A673 (cell line): ENCODE measurements at regions not wholly inside any gene's neighbourhood (a gene's known extent, or its start where the extent isn't known, plus 50 kb on each side); places are given as distances from the start of the nearest gene placed in this dataset.

Source experiments
- BruUV-seq: library from RNA; stranded (reverse); fragments of 400-500 nt; replicated peaks from 2 replicates; lab custom pipeline; 2021; lab: Mats Ljungman, UMichigan
- CTCF ChIA-PET: fragments of 300-600 bp; sonication (Branson Sonifier 250); formaldehyde crosslinking; loops from one replicate; lab custom pipeline; 2022; ENCODE audit warnings: antibody characterized with exemption; lab: Charles Lee
- POLR2A ChIA-PET: fragments of 300-600 bp; sonication (Branson Sonifier 250); formaldehyde crosslinking; loops from one replicate; lab custom pipeline; 2022; ENCODE audit warnings: antibody characterized with exemption; ENCODE audit not compliant: low non-redundant PET; lab: Charles Lee
- DNase-seq: peaks from one replicate; pipeline ENCODE4 v3.0.0-alpha.2; 2015; ENCODE audit warnings: low spot score
- H3K27ac ChIP-seq: fragments of 200-600 bp; sonication (generic); 2 replicates; pipeline ENCODE4 v1.5.1; 2016; ENCODE audit warnings: mixed run types, low read depth, mild to moderate bottlenecking, mixed read lengths, antibody characterized with exemption, low read length; ENCODE audit not compliant: poor library complexity, severe bottlenecking
- H3K27me3 ChIP-seq: fragments of 200-600 bp; sonication (generic); replicated peaks from 2 replicates; pipeline ENCODE4 v1.6.1; 2017; ENCODE audit warnings: mixed run types, low read depth, mild to moderate bottlenecking, mixed read lengths, antibody characterized with exemption, low read length; ENCODE audit not compliant: insufficient read depth, poor library complexity
- H3K36me3 ChIP-seq: fragments of 200-600 bp; sonication (generic); 2 replicates; pipeline ENCODE4 v1.6.1; 2016; ENCODE audit warnings: mixed run types, mild to moderate bottlenecking, mixed read lengths, antibody characterized with exemption, low read length; ENCODE audit not compliant: insufficient read depth, poor library complexity, severe bottlenecking
- H3K4me1 ChIP-seq: fragments of 200-600 bp; sonication (generic); 2 replicates; pipeline ENCODE4 v1.6.1; 2017; ENCODE audit warnings: mixed run types, mild to moderate bottlenecking, mixed read lengths, antibody characterized with exemption, low read length; ENCODE audit not compliant: insufficient read depth, poor library complexity, severe bottlenecking
- H3K4me3 ChIP-seq: fragments of 200-600 bp; sonication (generic); 2 replicates; pipeline ENCODE4 v1.5.1; 2016; ENCODE audit warnings: low read depth, mixed run types, mild to moderate bottlenecking, mixed read lengths, low read length; ENCODE audit not compliant: poor library complexity, severe bottlenecking
- H3K9me3 ChIP-seq: fragments of 200-600 bp; sonication (generic); 2 replicates; pipeline ENCODE4 v1.6.1; 2016; ENCODE audit warnings: mixed run types, low read depth, mild to moderate bottlenecking, mixed read lengths, antibody characterized with exemption, low read length; ENCODE audit not compliant: poor library complexity, severe bottlenecking
- EZH2 ChIP-seq: fragments of 200-600 bp; sonication (generic); IDR thresholded peaks from 2 replicates; pipeline ENCODE4 v1.6.1; 2017; ENCODE audit warnings: borderline replicate concordance, low read depth, mild to moderate bottlenecking, mixed read lengths, antibody characterized with exemption, low read length; ENCODE audit not compliant: poor library complexity, severe bottlenecking
- intact Hi-C: fragments of 100-400 bp; cut with micrococcal nuclease; formaldehyde crosslinking; loops from one replicate; pipeline ENCODE4 v1.10.0; 2022; ENCODE audit not compliant: unreplicated experiment
- TF ChIP-seq, protein P1 (sequence below): fragments of 300-800, 200-600 bp; sonication (generic); conservative IDR thresholded peaks from 2 replicates; pipeline ENCODE4 v1.5.1; 2017; ENCODE audit warnings: low read depth, mild to moderate bottlenecking, antibody characterized with exemption, low read length, moderate library complexity, mixed read lengths

DNA sequence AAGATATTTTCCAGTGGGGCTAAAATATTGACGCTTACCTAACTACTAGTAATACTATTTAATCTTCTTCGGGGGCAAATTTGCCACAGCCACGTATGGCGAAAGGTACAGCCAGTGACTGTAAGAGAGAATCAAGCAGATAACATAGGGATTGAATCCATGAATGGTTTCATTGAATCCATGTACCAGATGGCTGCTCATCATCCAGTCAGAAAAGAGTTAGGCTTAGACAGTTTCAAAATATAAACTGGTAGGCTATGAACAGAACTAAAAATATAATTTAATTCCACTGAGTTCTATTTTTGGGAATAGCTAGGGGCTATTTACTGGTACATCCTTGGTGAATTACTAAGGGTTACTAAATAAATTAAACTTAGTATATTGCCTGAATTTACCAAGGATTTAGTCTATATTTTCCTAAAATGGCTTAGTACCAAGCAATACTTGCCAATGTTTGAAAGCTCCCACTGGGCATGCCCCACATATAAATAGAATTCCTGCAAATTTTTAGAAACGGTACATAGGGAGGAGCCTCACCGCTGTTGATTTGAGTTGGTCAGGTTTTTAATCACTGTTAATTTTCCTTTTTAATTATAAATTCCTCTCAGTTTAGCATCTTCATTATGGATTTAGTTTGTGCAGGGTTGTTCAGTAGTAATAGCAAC, 55.8 kb upstream of the VLDLR start:
- H3K9me3 ChIP-seq: no peaks in the 10 kb centered on the region
- intact Hi-C loops: no loop called here
- no peak for DNase-seq
- H3K27me3 ChIP-seq: no peaks in the 10 kb centered on the region
- no peak overlapping the region for H3K4me3 ChIP-seq
- POLR2A ChIA-PET: no interaction called here
- CTCF ChIA-PET: no interaction called here
- no peaks in the 10 kb centered on the region for H3K36me3 ChIP-seq
- TF ChIP-seq, protein P1, sequence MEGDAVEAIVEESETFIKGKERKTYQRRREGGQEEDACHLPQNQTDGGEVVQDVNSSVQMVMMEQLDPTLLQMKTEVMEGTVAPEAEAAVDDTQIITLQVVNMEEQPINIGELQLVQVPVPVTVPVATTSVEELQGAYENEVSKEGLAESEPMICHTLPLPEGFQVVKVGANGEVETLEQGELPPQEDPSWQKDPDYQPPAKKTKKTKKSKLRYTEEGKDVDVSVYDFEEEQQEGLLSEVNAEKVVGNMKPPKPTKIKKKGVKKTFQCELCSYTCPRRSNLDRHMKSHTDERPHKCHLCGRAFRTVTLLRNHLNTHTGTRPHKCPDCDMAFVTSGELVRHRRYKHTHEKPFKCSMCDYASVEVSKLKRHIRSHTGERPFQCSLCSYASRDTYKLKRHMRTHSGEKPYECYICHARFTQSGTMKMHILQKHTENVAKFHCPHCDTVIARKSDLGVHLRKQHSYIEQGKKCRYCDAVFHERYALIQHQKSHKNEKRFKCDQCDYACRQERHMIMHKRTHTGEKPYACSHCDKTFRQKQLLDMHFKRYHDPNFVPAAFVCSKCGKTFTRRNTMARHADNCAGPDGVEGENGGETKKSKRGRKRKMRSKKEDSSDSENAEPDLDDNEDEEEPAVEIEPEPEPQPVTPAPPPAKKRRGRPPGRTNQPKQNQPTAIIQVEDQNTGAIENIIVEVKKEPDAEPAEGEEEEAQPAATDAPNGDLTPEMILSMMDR: no peak
- no peak for TF ChIP-seq EZH2
- no peaks in the 10 kb centered on the region for H3K4me1 ChIP-seq
- no TSS peak for BruUV-seq
- H3K27ac ChIP-seq: no peak overlapping the region

DNA sequence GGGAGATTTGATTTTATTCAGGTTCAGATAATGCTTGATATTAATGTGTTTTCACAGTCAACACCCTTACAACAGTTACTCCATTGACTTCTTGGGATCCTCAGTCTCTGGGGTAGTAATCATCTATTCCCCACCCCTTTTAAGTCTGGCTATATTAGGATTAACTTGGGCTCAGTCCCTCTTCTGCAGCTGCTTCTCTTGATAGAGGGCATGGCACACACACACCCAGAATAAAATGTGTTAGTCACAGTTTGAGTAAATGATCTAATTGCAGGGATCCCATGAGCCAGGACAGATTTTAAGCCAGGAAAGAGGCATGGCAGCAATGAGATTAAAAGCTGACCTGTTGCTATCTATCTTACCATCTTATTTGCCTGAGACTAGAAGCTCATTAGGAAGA, 53.7 kb upstream of the VLDLR start:
- H3K27me3 ChIP-seq: no peaks in the 10 kb centered on the region
- no peak for DNase-seq
- BruUV-seq: no TSS peak
- intact Hi-C loops: no loop called here
- no peak overlapping the region for H3K27ac ChIP-seq
- CTCF ChIA-PET: no interaction called here
- TF ChIP-seq EZH2: no peak
- TF ChIP-seq, protein P1: no peak
- no peaks in the 10 kb centered on the region for H3K9me3 ChIP-seq
- no peaks in the 10 kb centered on the region for H3K4me1 ChIP-seq
- no peaks in the 10 kb centered on the region for H3K36me3 ChIP-seq
- POLR2A ChIA-PET: no interaction called here
- H3K4me3 ChIP-seq: no peak overlapping the region

DNA sequence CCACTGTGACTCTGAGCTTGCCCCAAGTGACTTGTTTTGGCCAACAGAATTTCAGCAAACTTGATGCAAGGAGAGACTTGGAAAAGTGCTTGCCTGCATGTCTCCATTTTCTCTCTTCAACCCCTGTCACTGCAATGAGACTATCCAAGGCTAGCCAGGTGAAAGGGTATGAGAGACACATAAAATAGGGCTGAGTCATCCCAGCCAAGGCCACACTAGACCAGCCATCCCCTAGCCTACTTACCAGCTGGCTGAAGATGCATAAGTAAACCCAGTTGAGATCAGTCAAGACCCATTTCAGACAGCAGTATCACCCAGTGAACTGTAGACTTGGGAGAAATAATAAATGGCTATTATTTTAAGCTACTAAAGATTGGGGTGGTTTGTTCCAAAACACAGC, 52.9 kb upstream of the VLDLR start:
- POLR2A ChIA-PET: no interaction called here
- CTCF ChIA-PET: no interaction called here
- no TSS peak for BruUV-seq
- no peak for DNase-seq
- Histone ChIP-seq H3K9me3 (no peaks in the 10 kb centered on the region), H3K27me3 (no peaks in the 10 kb centered on the region), H3K4me3 (no peak overlapping the region), H3K27ac (no peak overlapping the region), H3K36me3 (no peaks in the 10 kb centered on the region), H3K4me1 (no peaks in the 10 kb centered on the region)
- TF ChIP-seq, protein P1: no peak
- no peak for TF ChIP-seq EZH2
- intact Hi-C loops: no loop called here
